Right ventricle myocardium superior (tissue), 1 donor: ENCODE measurements at regions not wholly inside any gene's neighbourhood (a gene's known extent, or its start where the extent isn't known, plus 50 kb on each side); places are given as distances from the start of the nearest gene placed in this dataset.

ENCODE experiments used
- ATAC-seq: fragments of 200-7000 bp; cut with Tn5 transposase; one replicate; pipeline ENCODE4 v1.9.1; 2020; ENCODE audit warnings: mild to moderate bottlenecking; ENCODE audit not compliant: poor library complexity
- DNase-seq: peaks from one replicate; pipeline ENCODE4 v3.0.0-alpha.2; 2020
- intact Hi-C: fragments of 100-400 bp; cut with DNase I; formaldehyde crosslinking; loops from one replicate; pipeline ENCODE4 v1.11.2; 2022
- donor health status: DM: no; HTN: yes; CAD: no; lungs with severe emphysema.

DNA sequence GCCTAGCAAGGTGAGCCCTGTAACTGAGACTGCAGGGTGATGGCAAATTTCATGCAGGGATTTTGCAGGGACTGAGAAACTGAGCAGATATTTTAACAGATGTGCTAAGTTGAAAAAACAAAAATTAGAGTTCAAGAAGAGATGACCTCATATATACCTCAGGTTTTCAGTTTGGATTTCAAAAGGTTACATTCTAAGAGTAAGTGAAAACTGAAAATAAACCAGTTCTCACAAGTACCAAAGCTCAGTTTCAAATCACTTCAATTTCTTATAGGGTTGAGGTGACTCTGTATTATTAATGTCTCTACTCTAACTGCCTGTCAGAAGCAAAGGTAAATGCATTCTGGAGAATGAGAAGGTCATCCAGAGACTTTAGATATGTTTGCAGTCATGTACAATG is 237.4 kb upstream of the VRK2 start:
- intact Hi-C loops = no loop called here
- DNase-seq = no peak
- no peak for ATAC-seq

DNA sequence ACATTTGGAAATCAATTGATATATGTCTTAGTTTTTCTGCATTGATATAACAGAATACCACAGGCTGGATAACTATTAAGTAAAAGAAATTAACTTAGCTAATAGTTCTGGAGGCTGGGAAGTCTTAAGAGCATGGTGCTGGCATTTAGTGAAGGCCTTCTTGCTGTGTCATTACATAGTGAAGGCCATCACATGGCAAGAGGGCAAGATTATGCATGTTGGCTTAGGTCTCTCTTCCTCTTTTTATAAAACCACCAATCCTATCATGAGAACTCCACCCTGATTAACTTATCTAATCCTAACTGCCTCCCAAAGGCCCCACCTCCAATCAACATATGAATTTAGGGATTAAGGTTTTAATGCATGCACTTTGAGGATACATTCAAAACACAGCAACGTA is 225.5 kb upstream of the VRK2 start:
- intact Hi-C loops = no loop called here
- DNase-seq = no peak
- ATAC-seq = no peak

DNA sequence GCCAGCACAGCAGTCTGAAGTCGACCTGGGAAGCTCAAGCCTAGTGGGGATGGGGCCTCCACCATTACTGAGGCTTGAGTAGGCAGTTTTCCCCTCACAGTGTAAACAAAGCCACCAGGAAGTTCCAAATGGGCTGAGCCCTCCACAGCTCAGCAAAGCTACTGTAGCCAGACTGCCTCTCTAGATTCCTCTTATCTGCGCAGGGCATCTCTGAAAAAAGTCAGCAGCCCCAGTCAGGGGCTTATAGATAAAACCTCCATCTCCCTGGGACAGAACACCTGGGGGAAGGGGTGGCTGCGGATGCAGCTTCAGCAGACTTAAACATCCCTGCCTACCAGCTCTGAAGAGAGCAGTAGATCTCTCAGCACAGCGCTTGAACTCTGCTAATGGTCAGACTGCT is 218.4 kb upstream of the VRK2 start:
- DNase-seq (no peak), ATAC-seq (no peak)
- intact Hi-C loops = no loop called here

DNA sequence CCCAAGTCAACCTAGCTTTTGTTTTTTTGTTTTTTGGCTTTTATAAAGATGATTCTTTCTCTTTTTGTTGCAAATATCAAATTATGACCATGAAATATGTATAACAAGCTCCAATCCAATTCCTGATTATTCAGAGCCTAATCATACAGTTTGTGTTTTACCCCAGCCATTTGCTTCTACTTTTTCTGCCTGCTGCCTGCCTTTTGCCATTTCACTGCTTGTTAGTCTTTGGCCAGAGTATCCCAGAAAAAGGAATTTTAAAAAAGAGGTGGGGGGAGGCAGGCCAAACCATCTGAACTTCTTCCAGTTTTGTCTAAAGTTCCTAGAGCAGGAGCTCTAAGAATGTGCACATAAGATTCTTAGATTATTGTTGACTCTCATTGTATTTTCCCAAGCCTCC is 211.9 kb upstream of the VRK2 start:
- DNase-seq (no peak), ATAC-seq (no peak)
- intact Hi-C loops = no loop called here

DNA sequence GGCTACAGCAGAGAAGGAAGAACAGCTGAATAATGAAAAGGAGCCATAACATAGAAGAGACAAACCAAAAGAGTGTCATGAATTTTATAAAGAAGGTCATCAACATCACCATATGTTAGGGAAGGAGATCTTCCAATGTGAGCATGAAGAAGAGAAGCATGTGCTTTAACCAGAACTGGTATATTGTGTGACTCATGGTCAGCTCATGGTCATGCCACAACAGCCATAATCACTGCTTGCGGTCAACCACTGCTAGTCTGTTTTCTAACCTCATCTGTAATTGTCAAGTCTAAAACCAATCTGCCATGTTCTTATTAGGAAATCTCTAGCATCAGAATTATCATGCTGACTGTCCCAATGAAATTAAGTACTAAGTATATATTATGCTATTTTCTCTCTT is 204.1 kb upstream of the VRK2 start:
- ATAC-seq (no peak), DNase-seq (no peak)
- intact Hi-C loops = no loop called here

DNA sequence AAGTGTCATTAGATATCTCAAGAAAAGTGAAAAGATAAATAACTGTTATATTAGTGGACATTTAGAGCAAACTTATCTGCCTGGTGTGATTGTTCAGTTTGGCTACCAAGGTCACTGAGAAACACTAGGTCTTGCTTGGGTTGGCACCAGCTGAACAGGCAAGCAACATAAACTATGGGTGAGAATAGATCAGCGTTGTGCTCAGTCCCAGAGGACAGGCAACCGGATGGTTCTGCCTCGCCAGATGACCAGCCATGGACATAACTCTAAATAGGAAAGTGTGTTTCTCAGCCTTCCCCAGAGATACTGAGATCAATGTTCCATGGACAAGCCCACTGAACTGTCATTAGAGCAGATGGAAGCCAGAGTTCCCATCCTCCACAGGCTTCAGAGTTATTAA is 203.4 kb upstream of the VRK2 start:
- no peak for DNase-seq
- no peak for ATAC-seq
- intact Hi-C loops = no loop called here

DNA sequence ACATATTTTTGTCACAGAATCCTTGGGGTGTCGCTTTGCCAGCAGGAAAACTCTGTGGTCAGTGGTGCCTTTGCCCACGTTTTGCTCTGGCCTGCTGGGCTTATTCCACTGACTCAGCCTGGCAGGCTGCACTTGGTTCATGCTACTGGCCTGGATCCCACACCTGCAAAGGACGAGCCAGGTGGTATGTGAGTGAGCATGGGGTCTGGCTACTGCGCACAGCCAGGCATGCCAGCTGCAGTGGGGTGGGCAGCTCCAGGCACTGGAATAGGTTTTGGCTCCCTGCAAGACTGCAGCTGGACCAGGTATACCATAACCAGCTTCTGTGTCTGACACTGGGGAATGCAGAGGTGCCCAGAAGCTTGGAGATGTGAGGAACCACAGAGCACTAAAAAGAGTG is 197.9 kb upstream of the VRK2 start:
- DNase-seq (no peak), ATAC-seq (no peak)
- intact Hi-C loops = no loop called here

DNA sequence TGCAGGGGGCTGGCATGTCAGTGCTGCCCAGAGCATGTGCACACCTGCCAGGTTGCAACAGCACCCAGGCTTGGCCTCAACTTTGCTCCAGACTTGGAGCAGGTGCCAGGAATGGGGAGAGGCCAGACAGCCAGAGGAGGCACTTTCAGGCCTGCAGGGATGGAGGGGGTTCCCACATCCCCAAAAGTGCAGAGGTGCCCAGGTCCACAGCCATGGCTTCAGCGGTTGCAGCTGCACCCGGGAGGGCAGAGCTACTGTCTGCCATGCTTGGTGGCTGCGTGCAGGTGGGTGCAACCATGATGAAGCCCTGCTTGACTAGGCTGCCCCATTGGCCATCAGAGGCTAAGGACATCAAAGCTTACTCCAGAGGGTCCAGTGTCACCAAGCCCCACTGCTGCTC is 196.8 kb upstream of the VRK2 start:
- intact Hi-C loops = no loop called here
- ATAC-seq = no peak

DNA sequence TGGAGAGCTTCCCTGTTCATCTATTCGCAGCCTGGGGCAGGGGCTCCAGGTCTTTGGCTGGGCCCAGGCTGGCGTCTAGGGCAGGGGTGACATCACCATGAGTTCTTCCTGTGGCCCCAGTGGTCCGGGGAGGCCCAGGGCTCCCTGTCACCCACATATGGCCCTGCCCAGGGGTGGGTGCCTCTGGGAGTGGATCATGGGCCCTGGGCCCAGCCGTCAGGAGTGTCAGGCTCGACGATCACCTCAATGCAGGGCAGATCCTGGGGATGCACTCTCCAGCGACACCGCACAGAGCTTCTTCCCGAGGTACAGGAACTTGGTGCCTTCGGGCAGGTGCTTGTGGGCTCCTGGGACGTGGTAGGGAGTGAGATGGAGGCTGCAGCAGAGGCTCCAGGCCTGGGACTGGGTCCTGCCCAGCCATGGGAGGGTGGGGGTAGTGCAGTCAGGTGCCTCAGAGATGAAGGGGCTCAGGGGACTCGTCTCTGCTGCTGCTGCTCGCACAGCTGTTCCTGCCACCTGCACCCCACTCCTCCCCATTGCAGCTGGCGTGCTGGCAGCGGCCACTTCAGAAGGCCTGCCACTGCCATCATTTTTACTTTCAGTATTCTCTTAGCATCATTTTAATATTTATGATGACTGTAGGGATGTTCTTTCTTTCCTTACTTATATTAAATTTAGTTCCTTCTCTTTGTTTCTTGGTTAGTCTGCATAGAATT is 196.0 kb upstream of the VRK2 start:
- DNase-seq (no peak), ATAC-seq (no peak)
- intact Hi-C loops = no loop called here

More for the DNA sequence above, 196.8 kb upstream of the VRK2 start:
- no peak for DNase-seq

DNA sequence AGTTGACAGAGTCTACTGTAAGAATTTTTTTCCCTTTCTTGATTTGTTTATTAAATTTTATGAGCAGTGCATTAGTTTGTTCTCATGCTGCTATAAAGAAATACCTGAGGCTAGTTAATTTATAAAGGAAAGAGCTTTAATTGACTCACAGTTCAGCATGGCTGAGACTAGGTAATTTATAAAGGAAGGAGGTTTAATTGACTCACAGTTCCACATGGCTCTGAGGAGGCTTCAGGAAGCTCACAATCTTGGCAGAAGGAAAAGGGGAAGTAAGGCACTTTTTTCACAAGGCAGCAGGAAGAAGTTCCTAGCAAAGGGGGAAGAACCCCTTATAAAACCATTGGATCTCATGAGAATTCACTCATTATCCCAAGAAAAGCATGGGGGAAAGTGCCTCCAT is 191.4 kb upstream of the VRK2 start:
- no peak for ATAC-seq
- no peak for DNase-seq
- intact Hi-C loops = no loop called here

DNA sequence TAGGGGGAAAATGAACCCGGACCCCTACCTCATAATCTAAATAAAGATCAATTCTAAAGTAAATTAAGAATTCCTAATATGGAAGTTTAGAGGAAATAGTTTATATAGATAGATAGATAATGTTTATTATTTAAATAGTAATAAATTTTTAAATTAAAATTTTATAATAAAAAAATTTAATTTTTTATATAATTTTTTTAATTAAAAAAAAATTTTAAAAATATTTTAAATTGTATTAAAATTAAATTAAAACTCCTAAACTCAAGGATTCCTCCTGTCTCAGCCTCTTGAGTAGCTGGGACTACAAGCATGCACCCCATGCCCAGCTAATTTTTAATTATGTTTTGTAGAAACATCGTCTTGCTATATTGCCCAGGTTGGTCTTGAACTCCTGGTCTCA is 186.9 kb upstream of the VRK2 start:
- ATAC-seq (no peak), DNase-seq (no peak)
- intact Hi-C loops = no loop called here

DNA sequence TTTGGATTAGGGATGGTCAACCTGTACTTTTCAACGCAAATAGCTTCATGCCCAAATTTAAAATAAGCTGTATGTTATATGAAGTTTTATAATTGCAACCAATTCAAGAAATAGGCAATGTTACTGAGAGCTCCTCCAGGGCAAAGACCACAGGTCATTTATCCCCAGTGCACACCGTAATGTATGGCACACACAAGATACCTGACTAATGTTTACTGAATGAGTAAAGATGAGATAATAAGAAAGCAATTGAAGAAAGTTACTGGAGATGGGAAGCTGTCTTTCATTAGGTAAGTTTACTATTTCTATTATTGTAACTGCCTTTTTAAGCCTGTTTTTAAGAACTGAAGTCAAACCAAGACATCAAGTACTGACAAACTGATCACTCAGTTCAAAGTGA is 184.5 kb upstream of the VRK2 start:
- ATAC-seq (no peak), DNase-seq (no peak)

DNA sequence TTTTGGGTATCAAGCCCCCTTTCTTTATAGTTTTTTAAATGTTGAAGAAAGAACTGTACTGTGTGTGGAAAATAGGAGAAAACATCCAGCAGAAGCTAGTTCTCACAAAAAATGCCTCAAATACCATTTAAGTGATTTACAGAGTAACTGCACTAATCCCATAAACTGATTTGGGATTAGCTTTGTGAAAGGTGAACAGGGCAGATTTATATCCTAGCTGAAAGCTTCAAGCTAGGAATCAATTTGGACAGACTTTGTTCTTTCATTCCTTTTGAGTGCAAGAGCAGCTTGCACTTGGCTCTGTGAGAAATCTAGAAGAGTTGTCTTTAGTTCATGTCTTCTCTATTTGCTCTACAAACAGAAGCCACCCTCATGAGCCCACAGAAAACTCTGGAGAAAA is 183.9 kb upstream of the VRK2 start:
- intact Hi-C loops = no loop called here
- ATAC-seq (no peak), DNase-seq (no peak)

More for the DNA sequence above, 184.5 kb upstream of the VRK2 start:
- intact Hi-C loops = no loop called here

DNA sequence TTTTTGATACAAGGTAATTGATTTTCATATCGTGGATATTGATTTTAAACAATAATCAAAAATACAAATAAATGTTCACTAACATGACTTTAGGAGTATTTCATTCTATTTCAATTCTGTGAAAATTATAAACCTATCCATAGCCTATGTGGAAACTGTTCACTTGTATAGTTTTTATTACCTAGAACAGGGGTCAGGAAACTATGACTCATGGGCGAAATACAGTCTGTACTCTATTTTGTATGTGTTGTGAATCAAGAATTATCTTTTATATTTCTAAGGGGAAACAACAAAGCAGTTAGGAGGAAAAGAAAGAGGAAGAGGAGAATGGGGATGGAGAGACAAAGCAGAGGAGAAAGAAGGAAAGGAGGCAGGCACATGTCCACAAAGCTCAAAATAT is 181.7 kb upstream of the VRK2 start:
- intact Hi-C loops = no loop called here
- ATAC-seq = no peak
- no peak for DNase-seq

DNA sequence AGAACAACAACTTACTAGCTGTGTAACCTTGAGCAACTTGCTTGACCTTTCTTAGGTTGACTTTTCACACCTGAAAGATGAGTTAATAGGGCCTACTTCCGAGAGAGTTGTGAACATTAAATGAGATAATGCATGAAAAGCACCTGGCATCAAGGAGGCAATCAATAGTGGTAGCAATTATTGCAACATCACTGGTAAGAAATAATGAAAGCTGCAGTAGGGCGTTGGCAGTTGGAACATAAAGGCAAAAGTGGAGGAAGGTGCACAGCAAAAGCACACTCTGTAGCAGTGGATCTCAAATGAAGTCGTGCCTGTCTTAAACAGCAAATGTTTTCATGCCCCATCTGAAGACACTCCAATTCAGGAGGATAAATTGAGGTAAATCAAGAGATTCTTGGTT is 178.9 kb upstream of the VRK2 start:
- intact Hi-C loops = no loop called here
- DNase-seq (no peak), ATAC-seq (no peak)

DNA sequence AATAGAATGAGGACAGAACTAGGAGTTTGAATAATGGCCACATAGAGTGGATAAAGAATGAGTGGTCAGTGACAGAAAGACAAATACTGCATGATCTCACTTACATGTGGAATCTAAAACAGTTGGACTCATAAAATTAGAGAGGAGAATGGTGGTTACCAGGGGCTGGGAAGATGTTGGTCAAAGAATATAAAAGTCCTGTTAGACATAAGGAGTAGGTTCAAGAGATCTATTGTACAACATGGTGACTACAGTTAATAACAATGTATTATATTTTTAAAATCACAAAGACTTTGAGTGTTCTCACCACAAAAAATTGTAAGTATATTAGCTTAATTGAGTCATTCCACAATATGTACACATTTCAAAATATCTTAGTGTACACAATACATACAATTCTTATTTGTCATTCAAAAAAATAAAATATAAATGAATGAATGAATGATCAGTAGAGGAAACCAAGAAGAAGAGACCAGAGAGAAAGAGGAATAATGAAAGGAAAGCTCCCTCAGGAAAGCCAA is 177.9 kb upstream of the VRK2 start:
- DNase-seq (no peak), ATAC-seq (no peak)
- intact Hi-C loops = no loop called here

DNA sequence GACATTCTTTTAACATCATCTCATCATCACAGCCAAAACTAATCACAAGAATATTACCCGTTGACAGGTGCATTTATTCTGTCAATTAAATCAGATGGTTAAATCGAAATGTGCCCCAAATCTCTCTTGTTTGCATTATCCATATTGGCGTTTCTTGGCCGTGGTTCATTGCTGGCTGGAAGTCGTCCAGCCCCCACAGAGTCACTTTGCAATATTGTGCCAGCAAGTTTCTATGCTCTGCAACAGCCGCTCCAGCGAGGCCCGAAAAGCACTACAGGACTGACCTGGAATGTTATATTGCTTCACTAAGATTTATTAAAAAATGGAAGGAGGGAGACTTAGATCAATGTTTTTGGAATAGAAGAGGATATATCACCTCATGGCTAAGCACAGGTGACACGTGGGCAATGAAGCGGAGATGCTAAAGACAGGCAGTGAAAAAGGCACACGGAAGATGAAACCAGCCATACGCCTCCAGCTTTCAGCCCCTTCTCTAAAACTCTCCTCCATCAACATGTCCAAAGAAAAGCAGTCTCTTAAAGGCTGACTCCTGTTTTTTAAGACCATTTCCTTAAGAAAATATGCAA is 176.8 kb upstream of the VRK2 start:
- intact Hi-C loops = no loop called here
- no peak for ATAC-seq
- DNase-seq = no peak

DNA sequence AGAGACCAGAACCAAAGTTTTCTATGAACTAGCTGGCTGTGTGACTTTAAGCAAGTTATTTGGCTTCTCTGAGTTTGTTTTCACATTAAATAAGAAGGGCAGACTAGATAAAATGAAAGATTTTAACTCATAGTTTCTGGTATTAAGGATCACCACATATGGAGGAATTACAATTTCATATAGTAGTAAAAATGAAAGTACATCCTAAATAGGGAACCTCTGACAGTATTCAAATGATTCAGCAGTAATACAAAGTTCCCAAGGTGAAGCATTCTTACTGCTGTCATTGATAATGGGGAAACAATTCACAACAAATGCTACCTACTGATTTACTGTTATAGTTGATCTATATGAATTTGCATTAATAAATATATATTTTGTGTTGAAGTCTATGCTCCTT is 170.3 kb upstream of the VRK2 start:
- intact Hi-C loops = no loop called here

DNA sequence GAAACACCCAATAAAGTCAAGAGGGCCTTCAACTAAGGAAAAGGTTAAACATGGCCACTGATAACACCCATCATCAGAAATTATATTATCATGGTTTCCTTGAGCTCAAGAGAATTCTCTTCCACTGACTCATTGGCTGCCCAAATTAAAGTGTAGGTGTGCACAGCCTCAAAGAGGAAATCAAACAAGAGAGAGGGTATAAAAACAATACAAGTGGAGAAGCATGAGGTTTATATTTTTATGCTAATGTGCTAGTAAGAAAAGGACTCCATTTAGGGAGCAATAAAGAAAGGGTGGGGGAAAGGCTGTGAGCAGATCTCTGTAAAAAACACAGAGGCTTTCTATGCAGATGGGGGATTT is 168.8 kb upstream of the VRK2 start:
- no peak for ATAC-seq
- no peak for DNase-seq
- intact Hi-C loops = no loop called here

More for the DNA sequence above, 170.3 kb upstream of the VRK2 start:
- ATAC-seq (no peak), DNase-seq (no peak)

DNA sequence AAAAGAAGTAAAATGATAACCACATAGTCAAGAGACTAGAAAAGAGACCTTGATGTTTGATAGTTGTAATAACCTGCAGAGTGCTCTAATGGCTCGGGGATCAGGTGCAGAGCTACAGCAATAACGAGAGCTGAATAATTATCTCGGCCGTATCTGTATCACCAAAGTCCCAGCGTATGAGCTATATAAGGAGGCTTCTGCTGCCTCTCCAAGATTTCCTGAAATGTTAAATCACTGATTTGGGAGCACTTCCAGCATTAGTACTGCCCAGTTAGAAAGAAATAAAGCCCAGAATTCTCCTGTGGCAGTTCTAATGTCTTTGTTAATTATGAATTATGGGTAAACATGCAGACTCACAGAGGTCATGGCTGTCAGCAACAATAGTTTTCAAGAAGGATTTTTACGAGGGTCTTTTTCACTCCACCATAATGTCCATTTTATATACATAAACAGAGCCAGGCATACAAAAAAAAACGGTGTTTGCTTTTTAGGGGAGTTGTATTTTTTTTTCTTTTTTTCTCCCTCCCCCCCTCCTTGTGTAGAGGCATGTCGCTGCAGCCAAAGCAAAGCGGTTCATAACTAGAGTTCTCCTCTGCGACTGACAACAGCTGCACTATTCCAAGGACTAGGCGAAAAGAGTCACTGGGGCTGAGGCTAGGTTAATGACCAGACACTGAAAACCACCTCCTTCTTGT is 168.3 kb upstream of the VRK2 start:
- intact Hi-C loops = no loop called here
- no peak for DNase-seq
- ATAC-seq = no peak
